Caco-2 (cell line): ENCODE measurements at regions not wholly inside any gene's neighbourhood (a gene's known extent, or its start where the extent isn't known, plus 50 kb on each side); places are given as distances from the start of the nearest gene placed in this dataset.

ENCODE experiments used
- BruUV-seq: library from RNA; stranded (reverse); fragments of 400-500 nt; replicated peaks from 2 replicates; lab custom pipeline; 2021; lab: Mats Ljungman, UMichigan
- CTCF ChIA-PET: fragments of 300-600 bp; sonication (Branson Sonifier 250); formaldehyde crosslinking; loops from one replicate; lab custom pipeline; 2022; ENCODE audit warnings: antibody characterized with exemption; lab: Charles Lee
- POLR2A ChIA-PET: fragments of 300-600 bp; sonication (Branson Sonifier 250); formaldehyde crosslinking; loops from one replicate; lab custom pipeline; 2022; ENCODE audit warnings: antibody characterized with exemption; lab: Charles Lee
- DNase-seq, 2 experiments: peaks; one replicate each; pipeline versions ENCODE4 v3.0.0 to v3.0.0-alpha.2; 2020 to 2022
- H3K27me3 ChIP-seq: replicated peaks from 2 replicates; pipeline ENCODE4 v1.6.0; 2011; ENCODE audit warnings: low read length; ENCODE audit not compliant: control insufficient read depth, insufficient read depth
- H3K36me3 ChIP-seq: 2 replicates; pipeline ENCODE4 v1.5.1; 2011; ENCODE audit warnings: low read length; ENCODE audit not compliant: control insufficient read depth, insufficient read depth
- H3K4me1 ChIP-seq: fragments of 250-450 bp; sonication (Bioruptor Pico); 2 replicates; pipeline ENCODE4 v1.5.1; 2020; ENCODE audit warnings: mild to moderate bottlenecking
- H3K4me3 ChIP-seq: 2 replicates; pipeline ENCODE4 v1.5.1; 2011; ENCODE audit warnings: low read depth, mild to moderate bottlenecking, control low read depth, low read length
- H3K9me3 ChIP-seq: fragments of 250-450 bp; sonication (Bioruptor Pico); 2 replicates; pipeline ENCODE4 v1.5.1; 2020; ENCODE audit warnings: mild to moderate bottlenecking, moderate library complexity
- H3K27ac Mint-ChIP-seq: one replicate; pipeline ENCODE4 v1.8.0; 2022; ENCODE audit warnings: mixed read lengths; ENCODE audit not compliant: unreplicated experiment
- H3K27me3 Mint-ChIP-seq: one replicate; pipeline ENCODE4 v1.8.0; 2022; ENCODE audit warnings: mixed read lengths; ENCODE audit not compliant: insufficient read depth, unreplicated experiment
- H3K36me3 Mint-ChIP-seq: one replicate; pipeline ENCODE4 v1.8.0; 2022; ENCODE audit warnings: mild to moderate bottlenecking, mixed read lengths; ENCODE audit not compliant: insufficient read depth, unreplicated experiment
- H3K4me1 Mint-ChIP-seq: one replicate; pipeline ENCODE4 v1.8.0; 2022; ENCODE audit warnings: low read depth, mixed read lengths; ENCODE audit not compliant: unreplicated experiment
- H3K4me3 Mint-ChIP-seq: one replicate; pipeline ENCODE4 v1.8.0; 2022; ENCODE audit warnings: mild to moderate bottlenecking, moderate library complexity, mixed read lengths; ENCODE audit not compliant: unreplicated experiment
- H3K9me3 Mint-ChIP-seq: one replicate; pipeline ENCODE4 v1.8.0; 2022; ENCODE audit warnings: mixed read lengths; ENCODE audit not compliant: unreplicated experiment
- CTCF ChIP-seq, 2 experiments: fragments of 200-600 bp in 1 of 2; IDR thresholded peaks; 1 replicate in 1 of 2; 2 replicates in 1 of 2; pipeline versions ENCODE4 v1.5.1 to v1.8.0; 2011 to 2022; ENCODE audit warnings: antibody characterized with exemption in 1 of 2, control low read depth in 1 of 2, inconsistent platforms in 1 of 2, low read depth in 1 of 2, low read length in 1 of 2, mild to moderate bottlenecking in 1 of 2, moderate library complexity in 1 of 2; ENCODE audit not compliant: insufficient read depth in 1 of 2, severe bottlenecking in 1 of 2, unreplicated experiment in 1 of 2
- intact Hi-C: fragments of 100-400 bp; cut with micrococcal nuclease; formaldehyde crosslinking; loops from one replicate; pipeline ENCODE4 v1.10.0; 2022; ENCODE audit not compliant: unreplicated experiment

- H3K4me1 Mint-ChIP-seq: no peaks in the 10 kb centered on the region
- ChIA-PET CTCF (no interaction called here), POLR2A (no interaction called here)
- Histone ChIP-seq H3K27me3 (no peaks in the 10 kb centered on the region), H3K4me3 (no peak overlapping the region), H3K4me1 (no peaks in the 10 kb centered on the region), H3K36me3 (no peaks in the 10 kb centered on the region), H3K9me3 (no peaks in the 10 kb centered on the region)
- BruUV-seq: no TSS peak
- no peak overlapping the region for H3K27ac Mint-ChIP-seq
- DNase-seq: peak in 1 of 2 experiments; percentile 17
- TF ChIP-seq CTCF (IDR thresholded peaks at IDR 0.05; ENCODE audit: insufficient read depth in 1 of 2, low read depth in 1 of 2, low read length in 1 of 2, severe bottlenecking in 1 of 2, unreplicated experiment in 1 of 2): no peak
- intact Hi-C loops: no loop called here
- H3K27me3 Mint-ChIP-seq: no peaks in the 10 kb centered on the region
- H3K36me3 Mint-ChIP-seq: no peaks in the 10 kb centered on the region
- H3K4me3 Mint-ChIP-seq: no peak overlapping the region
- no peaks in the 10 kb centered on the region for H3K9me3 Mint-ChIP-seq
Measured at GRCh38 chr22:46058591-46059519, 81.9 kb upstream of the WNT7B start.

- intact Hi-C loops: no loop called here
- ChIA-PET CTCF (no interaction called here), POLR2A (no interaction called here)
- no peaks in the 10 kb centered on the region for H3K27me3 ChIP-seq
- no peak overlapping the region for H3K27ac Mint-ChIP-seq
- H3K27me3 Mint-ChIP-seq: peaks cover 3% of the 10 kb centered on the region
- no peaks in the 10 kb centered on the region for H3K9me3 ChIP-seq
- no peak for TF ChIP-seq CTCF (IDR thresholded peaks at IDR 0.05; ENCODE audit: insufficient read depth in 1 of 2, low read depth in 1 of 2, low read length in 1 of 2, severe bottlenecking in 1 of 2, unreplicated experiment in 1 of 2)
- peak in 1 of 2 experiments; percentile 4 for DNase-seq
- H3K4me3 ChIP-seq: no peak overlapping the region
- H3K4me3 Mint-ChIP-seq: no peak overlapping the region
- H3K36me3 Mint-ChIP-seq: no peaks in the 10 kb centered on the region
- no peaks in the 10 kb centered on the region for H3K4me1 Mint-ChIP-seq
- H3K4me1 ChIP-seq: no peaks in the 10 kb centered on the region
- H3K9me3 Mint-ChIP-seq: no peaks in the 10 kb centered on the region
- BruUV-seq: no TSS peak
- H3K36me3 ChIP-seq: no peaks in the 10 kb centered on the region
Measured at GRCh38 chr22:46060292-46061123, 83.5 kb upstream of the WNT7B start.

GRCh38 chr22:46061124-46061500 is 84.2 kb upstream of the WNT7B start:
- no peaks in the 10 kb centered on the region for H3K4me1 Mint-ChIP-seq
- Histone ChIP-seq H3K36me3 (no peaks in the 10 kb centered on the region), H3K4me1 (no peaks in the 10 kb centered on the region), H3K27me3 (no peaks in the 10 kb centered on the region), H3K9me3 (no peaks in the 10 kb centered on the region), H3K4me3 (no peak overlapping the region)
- no peak overlapping the region for H3K4me3 Mint-ChIP-seq
- H3K9me3 Mint-ChIP-seq: no peaks in the 10 kb centered on the region
- no peaks in the 10 kb centered on the region for H3K36me3 Mint-ChIP-seq
- intact Hi-C loops: no loop called here
- ChIA-PET POLR2A (no interaction called here), CTCF (no interaction called here)
- H3K27ac Mint-ChIP-seq: no peak overlapping the region
- BruUV-seq: no TSS peak
- peaks cover 3% of the 10 kb centered on the region for H3K27me3 Mint-ChIP-seq
- DNase-seq: peak in 1 of 2 experiments; percentile 5
- TF ChIP-seq CTCF (IDR thresholded peaks at IDR 0.05; ENCODE audit: insufficient read depth in 1 of 2, low read depth in 1 of 2, low read length in 1 of 2, severe bottlenecking in 1 of 2, unreplicated experiment in 1 of 2): no peak
